Transverse colon (tissue), 4 donors: ENCODE measurements at regions not wholly inside any gene's neighbourhood (a gene's known extent, or its start where the extent isn't known, plus 50 kb on each side); places are given as distances from the start of the nearest gene placed in this dataset.

ENCODE experiments used
- EP300 ChIP-seq: sonication (generic); formaldehyde crosslinking; IDR thresholded peaks from one replicate; pipeline ENCODE4 v1.6.1; 2017; ENCODE audit warnings: antibody characterized with exemption, low read depth
- POLR2A ChIP-seq: fragments of 450-650 bp; IDR thresholded peaks from one replicate; pipeline ENCODE4 v1.6.1; 2016; ENCODE audit warnings: antibody characterized with exemption, mild to moderate bottlenecking, moderate library complexity
- POLR2AphosphoS5 ChIP-seq, 3 donors: sonication (generic); formaldehyde crosslinking; IDR thresholded peaks; one replicate each; pipeline ENCODE4 v1.6.1; 2016; ENCODE audit warnings: antibody characterized with exemption in 3 of 3
- TF ChIP-seq, protein P1 (sequence below), 5 experiments: fragments of 200-600 bp in 3 of 5; fragments of 450-650 bp in 2 of 5; sonication (generic) in 3 of 5; IDR thresholded peaks; 1 replicate in 2 of 5; 2 replicates in 3 of 5; pipeline ENCODE4 v1.5.1; 2016 to 2017; ENCODE audit warnings: antibody characterized with exemption in 5 of 5, inconsistent platforms in 3 of 5, mild to moderate bottlenecking in 2 of 5, moderate library complexity in 1 of 5

GRCh38 chr2:76427452-76427851, 716.7 kb upstream of the GCFC2 start:
- TF ChIP-seq, protein P1, sequence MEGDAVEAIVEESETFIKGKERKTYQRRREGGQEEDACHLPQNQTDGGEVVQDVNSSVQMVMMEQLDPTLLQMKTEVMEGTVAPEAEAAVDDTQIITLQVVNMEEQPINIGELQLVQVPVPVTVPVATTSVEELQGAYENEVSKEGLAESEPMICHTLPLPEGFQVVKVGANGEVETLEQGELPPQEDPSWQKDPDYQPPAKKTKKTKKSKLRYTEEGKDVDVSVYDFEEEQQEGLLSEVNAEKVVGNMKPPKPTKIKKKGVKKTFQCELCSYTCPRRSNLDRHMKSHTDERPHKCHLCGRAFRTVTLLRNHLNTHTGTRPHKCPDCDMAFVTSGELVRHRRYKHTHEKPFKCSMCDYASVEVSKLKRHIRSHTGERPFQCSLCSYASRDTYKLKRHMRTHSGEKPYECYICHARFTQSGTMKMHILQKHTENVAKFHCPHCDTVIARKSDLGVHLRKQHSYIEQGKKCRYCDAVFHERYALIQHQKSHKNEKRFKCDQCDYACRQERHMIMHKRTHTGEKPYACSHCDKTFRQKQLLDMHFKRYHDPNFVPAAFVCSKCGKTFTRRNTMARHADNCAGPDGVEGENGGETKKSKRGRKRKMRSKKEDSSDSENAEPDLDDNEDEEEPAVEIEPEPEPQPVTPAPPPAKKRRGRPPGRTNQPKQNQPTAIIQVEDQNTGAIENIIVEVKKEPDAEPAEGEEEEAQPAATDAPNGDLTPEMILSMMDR (IDR thresholded peaks at IDR 0.05), result no peak
- TF ChIP-seq EP300 (no peak), POLR2AphosphoS5 (IDR thresholded peaks at IDR 0.05) (no peak), POLR2A (no peak)
